HepG2 (cell line): ENCODE measurements at regions not wholly inside any gene's neighbourhood (a gene's known extent, or its start where the extent isn't known, plus 50 kb on each side); places are given as distances from the start of the nearest gene placed in this dataset.

Experiments
- ATAC-seq: fragments of 200-7000 bp; cut with Tn5 transposase; 3 replicates; pipeline ENCODE4 v1.9.1; 2020; ENCODE audit warnings: mild to moderate bottlenecking, moderate library complexity
- BruUV-seq: library from RNA; stranded (reverse); fragments of 400-500 nt; replicated peaks from 2 replicates; lab custom pipeline; 2021; lab: Mats Ljungman, UMichigan
- CTCF ChIA-PET: fragments of 300-600 bp; formaldehyde crosslinking; extraction: SDS; loops from one replicate; lab custom pipeline; 2021; ENCODE audit warnings: low total read pairs, inconsistent platforms, low intra/inter-chr PET ratio; lab: Yijun Ruan, JAX
- POLR2A ChIA-PET: fragments of 350-600 bp; sonication (Branson Sonifier 250); formaldehyde crosslinking; loops from one replicate; lab custom pipeline; 2020; ENCODE audit warnings: antibody characterized with exemption, inconsistent platforms; lab: Yijun Ruan, JAX
- DNase-seq: peaks from one replicate; pipeline ENCODE4 v3.0.0-alpha.2; 2015; ENCODE audit warnings: low spot score
- FAIRE-seq: peaks from 3 replicates; lab custom pipeline; 2011; peaks lifted over from hg19 to GRCh38; lab: Jason Lieb, UNC
- H2AFZ ChIP-seq: one replicate; pipeline ENCODE4 v1.6.1; 2011; ENCODE audit warnings: low read length, inconsistent platforms
- H3K27ac ChIP-seq: fragments of 300-600 bp; 3 replicates; pipeline ENCODE4 v1.8.0; 2011; ENCODE audit warnings: mixed run types, mild to moderate bottlenecking, mixed read lengths, low read length, inconsistent platforms; ENCODE audit not compliant: insufficient read depth; ENCODE audit errors: extremely low read length
- H3K27me3 ChIP-seq, 2 experiments: fragments of 200-600 bp in 1 of 2; 2 replicates in 1 of 2; 3 replicates in 1 of 2; pipeline versions ENCODE4 v1.6.0 to v1.8.0; 2011; ENCODE audit warnings: low read length in 2 of 2, mild to moderate bottlenecking in 2 of 2, moderate library complexity in 2 of 2, inconsistent platforms in 1 of 2; ENCODE audit not compliant: insufficient read depth in 2 of 2, control insufficient read depth in 1 of 2
- H3K36me3 ChIP-seq, 2 experiments: fragments of 200-600 bp in 1 of 2; replicated peaks in 1 of 2; 2 replicates in 1 of 2; 3 replicates in 1 of 2; pipeline versions ENCODE4 v1.5.1 to v1.8.0; 2011; ENCODE audit warnings: low read length in 2 of 2, inconsistent platforms in 1 of 2; ENCODE audit not compliant: insufficient read depth in 2 of 2, control insufficient read depth in 1 of 2
- H3K4me1 ChIP-seq: 2 replicates; pipeline ENCODE4 v1.5.1; 2012; ENCODE audit warnings: low read length, inconsistent platforms; ENCODE audit not compliant: insufficient read depth
- H3K4me2 ChIP-seq: 2 replicates; pipeline ENCODE4 v1.6.0; 2011; ENCODE audit warnings: low read depth, low read length, inconsistent platforms
- H3K4me3 ChIP-seq, 3 experiments: fragments of 200-600 bp in 1 of 3; sonication (generic), shearing (Covaris generic) in 1 of 3; replicated peaks in 1 of 3; 2 replicates each; pipeline ENCODE4 v1.5.1; 2011 to 2016; ENCODE audit warnings: low read length in 3 of 3, inconsistent platforms in 2 of 3, low read depth in 2 of 3, mild to moderate bottlenecking in 2 of 3, control low read depth in 1 of 3, mixed read lengths in 1 of 3; ENCODE audit not compliant: insufficient read depth in 1 of 3
- H3K79me2 ChIP-seq: one replicate; pipeline ENCODE4 v1.6.1; 2011; ENCODE audit warnings: low read length, inconsistent platforms; ENCODE audit not compliant: insufficient read depth
- H3K9ac ChIP-seq: 2 replicates; pipeline ENCODE4 v1.6.0; 2011; ENCODE audit warnings: mild to moderate bottlenecking, low read depth, low read length, inconsistent platforms; ENCODE audit not compliant: insufficient read depth
- H3K9me3 ChIP-seq: 2 replicates; pipeline ENCODE4 v1.5.1; 2012; ENCODE audit warnings: mild to moderate bottlenecking, low read length
- H4K20me1 ChIP-seq: 2 replicates; pipeline ENCODE4 v1.6.0; 2011; ENCODE audit warnings: inconsistent platforms, mild to moderate bottlenecking, low read length, moderate library complexity; ENCODE audit not compliant: insufficient read depth
- AGO1 ChIP-seq: fragments of 200-400 bp; formaldehyde crosslinking; IDR thresholded peaks from 2 replicates; pipeline ENCODE4 v1.6.1; 2017; ENCODE audit warnings: mild to moderate bottlenecking, low read depth, low read length, moderate library complexity; ENCODE audit not compliant: poor library complexity, severe bottlenecking
- CHD4 ChIP-seq: fragments of 200-600 bp; sonication (generic); IDR thresholded peaks from 2 replicates; pipeline ENCODE4 v1.7.0; 2017; ENCODE audit warnings: mild to moderate bottlenecking, low read length, borderline replicate concordance
- GATA4 ChIP-seq: sonication (generic); IDR thresholded peaks from 2 replicates; pipeline ENCODE4 v1.6.1; 2016; ENCODE audit warnings: antibody characterized with exemption, low read depth, borderline replicate concordance
- HDAC2 ChIP-seq: sonication (generic); formaldehyde crosslinking; IDR thresholded peaks from 2 replicates; pipeline ENCODE4 v1.4.0; 2020; ENCODE audit warnings: missing genetic modification reagents
- HNRNPLL ChIP-seq: fragments of 200-400 bp; formaldehyde crosslinking; IDR thresholded peaks from 2 replicates; pipeline ENCODE4 v1.6.1; 2017; ENCODE audit warnings: mild to moderate bottlenecking, low read depth, low read length; ENCODE audit not compliant: poor library complexity, severe bottlenecking
- SMYD3 ChIP-seq: sonication (generic); formaldehyde crosslinking; IDR thresholded peaks from 2 replicates; pipeline ENCODE4 v1.8.1; 2023; ENCODE audit warnings: mild to moderate bottlenecking, missing genetic modification reagents
- YEATS2 ChIP-seq: sonication (generic); formaldehyde crosslinking; IDR thresholded peaks from 2 replicates; pipeline ENCODE4 v1.4.0; 2020; ENCODE audit warnings: missing genetic modification reagents, borderline replicate concordance
- ZNF251 ChIP-seq: sonication (generic); formaldehyde crosslinking; IDR thresholded peaks from 2 replicates; pipeline ENCODE4 v1.9.0; 2021; ENCODE audit warnings: mild to moderate bottlenecking, missing genetic modification reagents
- ZNF724P ChIP-seq: sonication (generic); formaldehyde crosslinking; IDR thresholded peaks from 2 replicates; pipeline ENCODE4 v1.8.0; 2022; ENCODE audit warnings: missing genetic modification reagents, borderline replicate concordance
- WGBS: methylation state at CpG from one replicate; pipeline ENCODE4 v1.1.6; 2017; ENCODE audit warnings: low lambda C conversion rate; 5-methylcytosine and 5-hydroxymethylcytosine counted together
- in situ Hi-C: cut with HindIII; loops from 2 replicates; pipeline ENCODE4 v1.10.0; 2017; ENCODE audit warnings: low pct_unique_long_range_greater_than_20kb; ENCODE audit not compliant: extremely low pct_ligation_motif_present
- intact Hi-C: fragments of 100-400 bp; cut with micrococcal nuclease; formaldehyde crosslinking; loops from one replicate; pipeline ENCODE4 v1.10.0; 2022; ENCODE audit not compliant: unreplicated experiment
- TF ChIP-seq, protein P1 (sequence below): sonication (generic); formaldehyde crosslinking; IDR thresholded peaks from 2 replicates; pipeline ENCODE4 v1.8.0; 2022; ENCODE audit warnings: mild to moderate bottlenecking, missing genetic modification reagents, moderate library complexity
- TF ChIP-seq, protein P2 (sequence below): sonication (generic); formaldehyde crosslinking; IDR thresholded peaks from 2 replicates; pipeline ENCODE4 v1.4.0; 2020; ENCODE audit warnings: missing genetic modification reagents, borderline replicate concordance
- TF ChIP-seq, protein P3 (sequence below): IDR thresholded peaks from 2 replicates; pipeline ENCODE4 v1.6.1; 2016; ENCODE audit warnings: control low read depth

DNA sequence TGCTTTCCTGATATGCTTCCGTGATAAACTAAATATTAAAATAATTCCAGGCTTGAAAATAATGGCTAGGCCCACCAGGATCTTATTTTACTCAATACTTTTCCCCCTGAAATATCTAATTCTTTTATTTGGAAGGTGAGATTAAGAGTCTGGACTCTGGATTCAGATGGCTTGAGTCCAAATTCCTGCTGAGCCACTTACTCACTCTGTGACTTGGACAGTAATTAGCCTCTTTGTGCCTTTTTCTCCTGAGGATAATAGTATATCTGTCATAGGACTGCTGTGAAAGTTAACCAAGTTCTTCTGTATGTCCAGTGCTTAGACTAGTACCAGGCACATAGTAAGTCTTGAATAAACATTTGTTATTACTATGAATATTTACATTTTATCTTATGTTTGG, 127.3 kb upstream of the ERBB4 start:
- Histone ChIP-seq H3K79me2 (no peaks in the 10 kb centered on the region), H3K9me3 (no peaks in the 10 kb centered on the region), H3K27ac (no peak overlapping the region), H3K4me2 (no peak overlapping the region), H3K27me3 (no peaks in the 10 kb centered on the region), H3K4me1 (no peaks in the 10 kb centered on the region), H3K9ac (no peak overlapping the region), H3K36me3 (no peaks in the 10 kb centered on the region), H3K4me3 (no peak overlapping the region), H2AFZ (no peak overlapping the region), H4K20me1 (no peaks in the 10 kb centered on the region)
- no TSS peak for BruUV-seq
- intact Hi-C loops (no loop called here), in situ Hi-C loops (no loop called here)
- no peak for TF ChIP-seq CHD4
- POLR2A ChIA-PET, result no interaction called here
- DNase-seq, result no peak
- no peak for ATAC-seq
- CTCF ChIA-PET, result no interaction called here
- 0% methylated on average over 1 of the region's 1 CpG for WGBS
- no peak for FAIRE-seq

DNA sequence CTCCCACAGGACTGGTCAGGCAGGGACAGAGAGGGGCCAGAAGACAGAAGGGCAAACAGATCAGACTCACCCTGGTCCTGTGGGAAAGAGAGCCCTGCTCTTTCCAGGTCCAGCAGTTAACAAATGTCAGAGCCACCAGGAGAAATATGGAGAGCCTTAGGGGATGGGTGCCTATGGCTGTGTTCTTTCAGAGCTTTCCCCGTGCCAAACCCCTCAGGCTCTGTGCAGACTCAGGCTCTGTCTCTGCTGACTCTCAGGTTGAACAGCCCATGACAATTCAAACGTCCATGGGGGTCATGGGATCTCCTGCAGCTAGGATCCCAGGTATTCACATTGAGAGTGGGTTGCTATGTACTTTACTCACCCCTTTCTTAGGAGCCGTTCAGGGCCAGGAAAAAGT, 120.8 kb upstream of the ERBB4 start:
- ChIA-PET POLR2A (no interaction called here), CTCF (no interaction called here)
- intact Hi-C loops, result no loop called here
- ATAC-seq (no peak; the same call in 2 of the 3 replicates), DNase-seq (no peak), FAIRE-seq (no peak)
- no TSS peak for BruUV-seq
- Histone ChIP-seq H3K9me3 (peaks cover 22% of the 10 kb centered on the region), H4K20me1 (no peaks in the 10 kb centered on the region), H2AFZ (no peak overlapping the region), H3K36me3 (no peaks in the 10 kb centered on the region), H3K4me3 (no peak overlapping the region), H3K79me2 (no peaks in the 10 kb centered on the region), H3K4me1 (no peaks in the 10 kb centered on the region), H3K27ac (no peak overlapping the region), H3K27me3 (no peaks in the 10 kb centered on the region; a peak in 1 of 5 replicates), H3K4me2 (no peak overlapping the region), H3K9ac (no peak overlapping the region)
- in situ Hi-C loops, result no loop called here
- WGBS, result 0% methylated on average over 3 of the region's 3 CpGs
- TF ChIP-seq AGO1 (no peak), HDAC2 (CRISPR knock-in tag) (no peak), GATA4 (no peak), HNRNPLL (no peak), ZNF251 (CRISPR knock-in tag) (no peak), SMYD3 (CRISPR knock-in tag) (no peak), ZNF724P (no peak), YEATS2 (no peak)
- TF ChIP-seq, protein P1, sequence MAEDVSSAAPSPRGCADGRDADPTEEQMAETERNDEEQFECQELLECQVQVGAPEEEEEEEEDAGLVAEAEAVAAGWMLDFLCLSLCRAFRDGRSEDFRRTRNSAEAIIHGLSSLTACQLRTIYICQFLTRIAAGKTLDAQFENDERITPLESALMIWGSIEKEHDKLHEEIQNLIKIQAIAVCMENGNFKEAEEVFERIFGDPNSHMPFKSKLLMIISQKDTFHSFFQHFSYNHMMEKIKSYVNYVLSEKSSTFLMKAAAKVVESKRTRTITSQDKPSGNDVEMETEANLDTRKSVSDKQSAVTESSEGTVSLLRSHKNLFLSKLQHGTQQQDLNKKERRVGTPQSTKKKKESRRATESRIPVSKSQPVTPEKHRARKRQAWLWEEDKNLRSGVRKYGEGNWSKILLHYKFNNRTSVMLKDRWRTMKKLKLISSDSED (CRISPR knock-in tag), result no peak
- TF ChIP-seq, protein P2, sequence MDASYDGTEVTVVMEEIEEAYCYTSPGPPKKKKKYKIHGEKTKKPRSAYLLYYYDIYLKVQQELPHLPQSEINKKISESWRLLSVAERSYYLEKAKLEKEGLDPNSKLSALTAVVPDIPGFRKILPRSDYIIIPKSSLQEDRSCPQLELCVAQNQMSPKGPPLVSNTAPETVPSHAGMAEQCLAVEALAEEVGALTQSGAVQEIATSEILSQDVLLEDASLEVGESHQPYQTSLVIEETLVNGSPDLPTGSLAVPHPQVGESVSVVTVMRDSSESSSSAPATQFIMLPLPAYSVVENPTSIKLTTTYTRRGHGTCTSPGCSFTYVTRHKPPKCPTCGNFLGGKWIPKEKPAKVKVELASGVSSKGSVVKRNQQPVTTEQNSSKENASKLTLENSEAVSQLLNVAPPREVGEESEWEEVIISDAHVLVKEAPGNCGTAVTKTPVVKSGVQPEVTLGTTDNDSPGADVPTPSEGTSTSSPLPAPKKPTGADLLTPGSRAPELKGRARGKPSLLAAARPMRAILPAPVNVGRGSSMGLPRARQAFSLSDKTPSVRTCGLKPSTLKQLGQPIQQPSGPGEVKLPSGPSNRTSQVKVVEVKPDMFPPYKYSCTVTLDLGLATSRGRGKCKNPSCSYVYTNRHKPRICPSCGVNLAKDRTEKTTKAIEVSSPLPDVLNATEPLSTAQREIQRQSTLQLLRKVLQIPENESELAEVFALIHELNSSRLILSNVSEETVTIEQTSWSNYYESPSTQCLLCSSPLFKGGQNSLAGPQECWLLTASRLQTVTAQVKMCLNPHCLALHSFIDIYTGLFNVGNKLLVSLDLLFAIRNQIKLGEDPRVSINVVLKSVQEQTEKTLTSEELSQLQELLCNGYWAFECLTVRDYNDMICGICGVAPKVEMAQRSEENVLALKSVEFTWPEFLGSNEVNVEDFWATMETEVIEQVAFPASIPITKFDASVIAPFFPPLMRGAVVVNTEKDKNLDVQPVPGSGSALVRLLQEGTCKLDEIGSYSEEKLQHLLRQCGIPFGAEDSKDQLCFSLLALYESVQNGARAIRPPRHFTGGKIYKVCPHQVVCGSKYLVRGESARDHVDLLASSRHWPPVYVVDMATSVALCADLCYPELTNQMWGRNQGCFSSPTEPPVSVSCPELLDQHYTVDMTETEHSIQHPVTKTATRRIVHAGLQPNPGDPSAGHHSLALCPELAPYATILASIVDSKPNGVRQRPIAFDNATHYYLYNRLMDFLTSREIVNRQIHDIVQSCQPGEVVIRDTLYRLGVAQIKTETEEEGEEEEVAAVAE, result no peak
- TF ChIP-seq, protein P3, sequence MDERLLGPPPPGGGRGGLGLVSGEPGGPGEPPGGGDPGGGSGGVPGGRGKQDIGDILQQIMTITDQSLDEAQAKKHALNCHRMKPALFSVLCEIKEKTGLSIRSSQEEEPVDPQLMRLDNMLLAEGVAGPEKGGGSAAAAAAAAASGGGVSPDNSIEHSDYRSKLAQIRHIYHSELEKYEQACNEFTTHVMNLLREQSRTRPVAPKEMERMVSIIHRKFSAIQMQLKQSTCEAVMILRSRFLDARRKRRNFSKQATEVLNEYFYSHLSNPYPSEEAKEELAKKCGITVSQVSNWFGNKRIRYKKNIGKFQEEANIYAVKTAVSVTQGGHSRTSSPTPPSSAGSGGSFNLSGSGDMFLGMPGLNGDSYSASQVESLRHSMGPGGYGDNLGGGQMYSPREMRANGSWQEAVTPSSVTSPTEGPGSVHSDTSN (CRISPR knock-in tag), result no peak
